Keratinocyte (primary cell): ENCODE measurements at regions not wholly inside any gene's neighbourhood (a gene's known extent, or its start where the extent isn't known, plus 50 kb on each side); places are given as distances from the start of the nearest gene placed in this dataset.
A peak's percentile ranks its signal among the peaks of the same experiment; 100 is the strongest.

Experiments used
- DNase-seq: peaks from one replicate; pipeline ENCODE4 v3.0.0-alpha.2; 2011; ENCODE audit warnings: low read depth, missing footprints, low spot score
- FAIRE-seq: peaks from 2 replicates; lab custom pipeline; 2011; peaks lifted over from hg19 to GRCh38; lab: Jason Lieb, UNC
- H2AFZ ChIP-seq: 2 replicates; pipeline ENCODE4 v1.6.0; 2012; ENCODE audit warnings: low read length, control low read depth, inconsistent platforms; ENCODE audit not compliant: control insufficient read depth
- H3K27ac ChIP-seq: 2 replicates; pipeline ENCODE4 v1.5.1; 2011; ENCODE audit warnings: low read length; ENCODE audit not compliant: control insufficient read depth, insufficient read depth
- H3K27me3 ChIP-seq: 3 replicates; pipeline ENCODE4 v1.6.0; 2011; ENCODE audit warnings: low read length; ENCODE audit not compliant: control insufficient read depth, insufficient read depth; ENCODE audit errors: extremely low read depth
- H3K36me3 ChIP-seq, 2 experiments: 2 replicates in 1 of 2; 3 replicates in 1 of 2; pipeline ENCODE4 v1.5.1; 2011; ENCODE audit warnings: low read length in 2 of 2, mild to moderate bottlenecking in 1 of 2; ENCODE audit not compliant: control insufficient read depth in 2 of 2, insufficient read depth in 2 of 2; ENCODE audit errors: extremely low read depth in 1 of 2
- H3K4me1 ChIP-seq: 3 replicates; pipeline ENCODE4 v1.5.1; 2011; ENCODE audit warnings: low read length; ENCODE audit not compliant: control insufficient read depth, insufficient read depth; ENCODE audit errors: extremely low read depth
- H3K4me2 ChIP-seq: 3 replicates; pipeline ENCODE4 v1.6.0; 2011; ENCODE audit warnings: low read depth, low read length; ENCODE audit not compliant: control insufficient read depth, insufficient read depth; ENCODE audit errors: extremely low read depth
- H3K4me3 ChIP-seq, 3 experiments: fragments of 200-600 bp in 1 of 3; sonication (generic) in 1 of 3; 2 replicates in 2 of 3; 3 replicates in 1 of 3; pipeline ENCODE4 v1.5.1; 2011 to 2016; ENCODE audit warnings: low read length in 3 of 3, mild to moderate bottlenecking in 3 of 3, control low read depth in 2 of 3, inconsistent platforms in 1 of 3, low read depth in 1 of 3, mixed read lengths in 1 of 3, mixed run types in 1 of 3, moderate library complexity in 1 of 3; ENCODE audit not compliant: control insufficient read depth in 2 of 3, insufficient read depth in 2 of 3; ENCODE audit errors: extremely low read depth in 1 of 3
- H3K79me2 ChIP-seq: 2 replicates; pipeline ENCODE4 v1.6.0; 2012; ENCODE audit warnings: low read length; ENCODE audit not compliant: control insufficient read depth, insufficient read depth
- H3K9ac ChIP-seq: 3 replicates; pipeline ENCODE4 v1.6.0; 2011; ENCODE audit warnings: low read length; ENCODE audit not compliant: control insufficient read depth, insufficient read depth; ENCODE audit errors: extremely low read depth
- H3K9me1 ChIP-seq: 3 replicates; pipeline ENCODE4 v1.6.0; 2011; ENCODE audit warnings: low read length; ENCODE audit not compliant: control insufficient read depth, insufficient read depth; ENCODE audit errors: extremely low read depth
- H3K9me3 ChIP-seq: 2 replicates; pipeline ENCODE4 v1.5.1; 2012; ENCODE audit warnings: low read depth, low read length; ENCODE audit not compliant: control insufficient read depth
- H4K20me1 ChIP-seq: 3 replicates; pipeline ENCODE4 v1.6.0; 2011; ENCODE audit warnings: low read length; ENCODE audit not compliant: control insufficient read depth, insufficient read depth; ENCODE audit errors: extremely low read depth
- EZH2 ChIP-seq: IDR thresholded peaks from one replicate; pipeline ENCODE4 v1.6.1; 2012; ENCODE audit warnings: inconsistent platforms, mild to moderate bottlenecking, low read length, moderate library complexity
- dilution Hi-C: fragments of 300-500 bp; cut with MboI; formaldehyde crosslinking; loops from one replicate; pipeline ENCODE4 v1.7.0; 2020; ENCODE audit warnings: low sequenced_read_pairs; ENCODE audit not compliant: extremely low pct_ligation_motif_present
- TF ChIP-seq, protein P1 (sequence below), 3 experiments: IDR thresholded peaks in 1 of 3; conservative IDR thresholded peaks in 1 of 3; optimal IDR thresholded peaks in 1 of 3; 2 replicates in 2 of 3; 3 replicates in 1 of 3; pipeline versions ENCODE3 to v1.5.1; 2011; ENCODE audit warnings: low read length in 3 of 3, mild to moderate bottlenecking in 3 of 3, moderate library complexity in 2 of 3, control low read depth in 1 of 3, inconsistent platforms in 1 of 3; ENCODE audit not compliant: insufficient read depth in 2 of 3; ENCODE audit errors: extremely low read depth in 1 of 3

DNA sequence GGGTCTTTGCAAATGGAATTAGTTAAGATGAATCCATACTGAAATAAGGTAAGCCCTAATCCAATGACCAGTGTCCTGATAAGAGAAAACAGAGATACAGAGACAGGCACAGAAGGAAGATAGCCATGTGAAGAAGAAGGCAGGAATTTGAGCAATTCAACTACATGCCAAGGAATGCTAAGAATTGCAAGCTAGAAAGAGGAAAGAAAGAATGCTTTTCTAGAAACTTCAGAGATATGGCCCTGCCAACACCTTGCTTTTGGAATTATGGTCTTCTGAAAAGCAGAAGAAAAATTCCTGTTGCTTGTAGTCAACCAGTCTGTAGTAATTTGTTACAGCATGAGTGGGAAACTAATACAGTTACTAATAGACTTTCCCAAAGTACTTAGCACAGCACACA lies 111.3 kb downstream of the SLC17A6 start:
- Histone ChIP-seq H3K4me2 (no peak overlapping the region), H3K9me1 (no peaks in the 10 kb centered on the region), H3K9ac (no peak overlapping the region), H3K36me3 (no peaks in the 10 kb centered on the region), H3K27ac (no peak overlapping the region), H3K4me3 (no peak overlapping the region), H3K27me3 (no peaks in the 10 kb centered on the region), H2AFZ (peak overlapping the region; percentile 32), H3K4me1 (no peaks in the 10 kb centered on the region), H3K9me3 (no peaks in the 10 kb centered on the region), H4K20me1 (no peaks in the 10 kb centered on the region), H3K79me2 (no peaks in the 10 kb centered on the region)
- FAIRE-seq (no peak), DNase-seq (no peak)
- dilution Hi-C loops = no loop called here
- TF ChIP-seq EZH2 = no peak
- TF ChIP-seq, protein P1, sequence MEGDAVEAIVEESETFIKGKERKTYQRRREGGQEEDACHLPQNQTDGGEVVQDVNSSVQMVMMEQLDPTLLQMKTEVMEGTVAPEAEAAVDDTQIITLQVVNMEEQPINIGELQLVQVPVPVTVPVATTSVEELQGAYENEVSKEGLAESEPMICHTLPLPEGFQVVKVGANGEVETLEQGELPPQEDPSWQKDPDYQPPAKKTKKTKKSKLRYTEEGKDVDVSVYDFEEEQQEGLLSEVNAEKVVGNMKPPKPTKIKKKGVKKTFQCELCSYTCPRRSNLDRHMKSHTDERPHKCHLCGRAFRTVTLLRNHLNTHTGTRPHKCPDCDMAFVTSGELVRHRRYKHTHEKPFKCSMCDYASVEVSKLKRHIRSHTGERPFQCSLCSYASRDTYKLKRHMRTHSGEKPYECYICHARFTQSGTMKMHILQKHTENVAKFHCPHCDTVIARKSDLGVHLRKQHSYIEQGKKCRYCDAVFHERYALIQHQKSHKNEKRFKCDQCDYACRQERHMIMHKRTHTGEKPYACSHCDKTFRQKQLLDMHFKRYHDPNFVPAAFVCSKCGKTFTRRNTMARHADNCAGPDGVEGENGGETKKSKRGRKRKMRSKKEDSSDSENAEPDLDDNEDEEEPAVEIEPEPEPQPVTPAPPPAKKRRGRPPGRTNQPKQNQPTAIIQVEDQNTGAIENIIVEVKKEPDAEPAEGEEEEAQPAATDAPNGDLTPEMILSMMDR (optimal IDR thresholded peaks at IDR 0.05 in 1 of 3, IDR thresholded peaks at IDR 0.05 in 1 of 3, conservative IDR thresholded peaks at IDR 0.05 in 1 of 3; ENCODE audit: extremely low read depth in 1 of 3, insufficient read depth in 2 of 3, low read length in 3 of 3) = no peak

DNA sequence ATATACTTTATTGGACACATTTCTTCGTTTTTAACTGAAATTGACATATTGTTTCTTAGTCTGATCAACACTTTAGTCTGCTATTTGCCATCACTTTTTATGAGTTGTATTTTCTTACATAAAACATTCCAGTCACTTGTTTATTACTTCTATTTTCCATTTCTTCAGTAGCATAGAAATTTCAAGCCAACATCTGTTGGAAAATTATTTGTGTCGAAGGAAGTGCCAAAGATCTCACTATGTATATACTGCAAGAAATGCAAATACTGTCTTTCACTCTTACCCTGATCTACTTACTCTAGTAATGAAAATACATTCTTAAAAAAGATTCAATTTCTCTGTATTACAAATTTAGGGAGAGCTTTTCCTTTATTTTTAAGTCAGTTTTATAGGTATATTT lies 105.9 kb downstream of the SLC17A6 start:
- FAIRE-seq (no peak), DNase-seq (no peak)
- no peak overlapping the region for H2AFZ ChIP-seq
- H3K36me3 ChIP-seq = no peaks in the 10 kb centered on the region
- H3K27ac ChIP-seq = no peak overlapping the region
- no peak overlapping the region for H3K4me2 ChIP-seq
- no peak overlapping the region for H3K9ac ChIP-seq
- H3K4me1 ChIP-seq = no peaks in the 10 kb centered on the region
- H3K9me1 ChIP-seq = no peaks in the 10 kb centered on the region
- H3K9me3 ChIP-seq = no peaks in the 10 kb centered on the region
- no peak overlapping the region for H3K4me3 ChIP-seq
- dilution Hi-C loops = no loop called here
- no peak for TF ChIP-seq EZH2
- TF ChIP-seq, protein P1 (optimal IDR thresholded peaks at IDR 0.05 in 1 of 3, IDR thresholded peaks at IDR 0.05 in 1 of 3, conservative IDR thresholded peaks at IDR 0.05 in 1 of 3; ENCODE audit: extremely low read depth in 1 of 3, insufficient read depth in 2 of 3, low read length in 3 of 3) = no peak
- H3K79me2 ChIP-seq = no peaks in the 10 kb centered on the region
- no peaks in the 10 kb centered on the region for H4K20me1 ChIP-seq
- H3K27me3 ChIP-seq = no peaks in the 10 kb centered on the region
